CD4-positive, alpha-beta T cell (primary cell): ENCODE measurements at regions not wholly inside any gene's neighbourhood (a gene's known extent, or its start where the extent isn't known, plus 50 kb on each side); places are given as distances from the start of the nearest gene placed in this dataset.

ENCODE experiments used
- ATAC-seq: fragments of 200-7000 bp; cut with Tn5 transposase; one replicate; pipeline ENCODE4 v1.10.0; 2022; ENCODE audit warnings: mild to moderate bottlenecking; ENCODE audit not compliant: poor library complexity
- CTCF ChIA-PET: fragments of 350-600 bp; sonication (Branson Sonifier 250); formaldehyde crosslinking; loops from one replicate; lab custom pipeline; 2021; ENCODE audit warnings: antibody characterized with exemption, inconsistent platforms; lab: Charles Lee
- POLR2A ChIA-PET: fragments of 350-600 bp; sonication (Branson Sonifier 250); formaldehyde crosslinking; loops from one replicate; lab custom pipeline; 2021; ENCODE audit warnings: antibody characterized with exemption, inconsistent platforms; lab: Charles Lee
- DNase-seq, 14 experiments: peaks; one replicate each; pipeline ENCODE4 v3.0.0-alpha.2; 2013 to 2020; ENCODE audit warnings: mixed read lengths in 2 of 14
- H3K27ac ChIP-seq, 2 donors: one replicate each; pipeline versions ENCODE4 v1.5.1 to v1.7.0; 2013; ENCODE audit warnings: low read length in 2 of 2, low read depth in 1 of 2, mild to moderate bottlenecking in 1 of 2
- H3K27me3 ChIP-seq, 2 experiments: 1 replicate in 1 of 2; 2 replicates in 1 of 2; pipeline versions ENCODE4 v1.6.1 to v1.7.0; 2013; ENCODE audit warnings: low read length in 2 of 2, control low read depth in 1 of 2, mild to moderate bottlenecking in 1 of 2, moderate library complexity in 1 of 2; ENCODE audit not compliant: insufficient read depth in 2 of 2, control insufficient read depth in 1 of 2
- H3K36me3 ChIP-seq: one replicate; pipeline ENCODE4 v1.6.1; 2013; ENCODE audit warnings: low read length, control low read depth; ENCODE audit not compliant: insufficient read depth
- H3K4me1 ChIP-seq: one replicate; pipeline ENCODE4 v1.6.1; 2013; ENCODE audit warnings: low read length, control low read depth; ENCODE audit not compliant: insufficient read depth
- H3K4me3 ChIP-seq: one replicate; pipeline ENCODE4 v1.5.1; 2013; ENCODE audit warnings: mild to moderate bottlenecking, low read length, moderate library complexity
- H3K9me3 ChIP-seq, 2 experiments: 1 replicate in 1 of 2; 2 replicates in 1 of 2; pipeline versions ENCODE4 v1.6.1 to v1.7.0; 2013; ENCODE audit warnings: low read length in 2 of 2, mild to moderate bottlenecking in 2 of 2, control low read depth in 1 of 2, moderate library complexity in 1 of 2; ENCODE audit not compliant: control insufficient read depth in 1 of 2, insufficient read depth in 1 of 2
- H3K27ac Mint-ChIP-seq: one replicate; pipeline ENCODE4 v1.8.0; 2020; ENCODE audit warnings: mixed read lengths
- H3K27me3 Mint-ChIP-seq: one replicate; pipeline ENCODE4 v1.8.0; 2021; ENCODE audit warnings: mixed read lengths
- H3K36me3 Mint-ChIP-seq: one replicate; pipeline ENCODE4 v1.8.0; 2021; ENCODE audit warnings: low read depth, mixed read lengths
- H3K4me1 Mint-ChIP-seq: one replicate; pipeline ENCODE4 v1.8.0; 2021; ENCODE audit warnings: low read depth, mixed read lengths
- H3K4me3 Mint-ChIP-seq: one replicate; pipeline ENCODE4 v1.8.0; 2020; ENCODE audit warnings: mild to moderate bottlenecking, mixed read lengths
- H3K9me3 Mint-ChIP-seq: one replicate; pipeline ENCODE4 v1.8.0; 2020; ENCODE audit warnings: mixed read lengths
- intact Hi-C, 2 experiments: fragments of 100-400 bp; cut with DNase I in 1 of 2; cut with micrococcal nuclease in 1 of 2; formaldehyde crosslinking; loops; one replicate each; pipeline versions ENCODE4 v1.15.1 to v1.9.0; 2023 to 2025; cut with DNase I, micrococcal nuclease
- TF ChIP-seq, protein P1 (sequence below): fragments of 200-600 bp; IDR thresholded peaks from one replicate; pipeline ENCODE4 v1.8.0; 2022; ENCODE audit warnings: antibody characterized with exemption, mild to moderate bottlenecking

DNA sequence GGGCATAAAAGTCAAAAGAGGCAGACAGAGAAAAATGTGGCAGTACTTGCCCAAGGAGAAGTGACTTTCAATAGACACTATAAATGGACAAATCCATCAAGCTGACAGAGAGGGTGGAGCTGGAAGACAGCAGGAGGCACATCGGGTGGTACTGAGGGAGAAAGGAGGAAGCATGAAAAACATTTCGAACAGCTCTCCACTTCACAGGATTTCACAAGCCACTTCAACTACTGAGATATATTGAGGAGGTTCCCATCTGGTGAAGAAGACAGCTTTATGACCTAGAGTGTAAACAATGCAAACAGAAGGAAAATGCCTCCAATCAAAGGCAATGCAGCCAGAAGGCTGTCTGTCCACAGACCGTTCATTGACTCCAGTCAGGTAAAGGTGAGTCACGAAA lies 259.4 kb upstream of the ECI2 start:
- intact Hi-C loops, result no loop called here
- ATAC-seq (no peak), DNase-seq (no peak)
- Mint-ChIP-seq H3K4me1 (no peaks in the 10 kb centered on the region), H3K27me3 (peaks cover 16% of the 10 kb centered on the region), H3K9me3 (no peaks in the 10 kb centered on the region), H3K27ac (no peak overlapping the region), H3K36me3 (no peaks in the 10 kb centered on the region), H3K4me3 (no peak overlapping the region)
- H3K4me3 ChIP-seq, result no peak overlapping the region
- ChIA-PET POLR2A (no interaction called here), CTCF (no interaction called here)
- H3K4me1 ChIP-seq, result no peaks in the 10 kb centered on the region
- H3K9me3 ChIP-seq, result no peaks in the 10 kb centered on the region
- H3K27ac ChIP-seq, result no peak overlapping the region
- H3K27me3 ChIP-seq, result no peaks in the 10 kb centered on the region
- TF ChIP-seq, protein P1, sequence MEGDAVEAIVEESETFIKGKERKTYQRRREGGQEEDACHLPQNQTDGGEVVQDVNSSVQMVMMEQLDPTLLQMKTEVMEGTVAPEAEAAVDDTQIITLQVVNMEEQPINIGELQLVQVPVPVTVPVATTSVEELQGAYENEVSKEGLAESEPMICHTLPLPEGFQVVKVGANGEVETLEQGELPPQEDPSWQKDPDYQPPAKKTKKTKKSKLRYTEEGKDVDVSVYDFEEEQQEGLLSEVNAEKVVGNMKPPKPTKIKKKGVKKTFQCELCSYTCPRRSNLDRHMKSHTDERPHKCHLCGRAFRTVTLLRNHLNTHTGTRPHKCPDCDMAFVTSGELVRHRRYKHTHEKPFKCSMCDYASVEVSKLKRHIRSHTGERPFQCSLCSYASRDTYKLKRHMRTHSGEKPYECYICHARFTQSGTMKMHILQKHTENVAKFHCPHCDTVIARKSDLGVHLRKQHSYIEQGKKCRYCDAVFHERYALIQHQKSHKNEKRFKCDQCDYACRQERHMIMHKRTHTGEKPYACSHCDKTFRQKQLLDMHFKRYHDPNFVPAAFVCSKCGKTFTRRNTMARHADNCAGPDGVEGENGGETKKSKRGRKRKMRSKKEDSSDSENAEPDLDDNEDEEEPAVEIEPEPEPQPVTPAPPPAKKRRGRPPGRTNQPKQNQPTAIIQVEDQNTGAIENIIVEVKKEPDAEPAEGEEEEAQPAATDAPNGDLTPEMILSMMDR, result no peak
- no peaks in the 10 kb centered on the region for H3K36me3 ChIP-seq

DNA sequence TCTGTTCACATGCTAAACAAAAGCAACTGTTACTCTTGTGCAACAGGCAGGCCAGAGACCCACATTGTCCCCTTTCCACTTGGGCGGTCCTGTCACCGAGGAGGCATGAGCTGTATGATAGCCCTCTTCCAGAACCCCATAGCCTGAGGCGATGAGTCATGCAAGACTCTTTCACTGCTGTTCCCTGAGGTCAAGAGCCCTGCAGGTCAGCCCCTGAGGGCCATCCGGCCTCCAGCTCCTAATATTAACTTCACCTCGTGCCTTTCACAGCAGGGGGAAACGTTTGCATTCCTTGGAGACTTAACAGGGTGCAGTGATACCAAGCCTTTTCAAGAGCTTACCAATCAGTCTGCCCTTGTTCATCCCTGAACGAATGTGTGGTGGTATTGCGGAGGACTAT lies 253.3 kb upstream of the ECI2 start:
- H3K36me3 Mint-ChIP-seq, result no peaks in the 10 kb centered on the region
- TF ChIP-seq, protein P1, result no peak
- H3K27me3 Mint-ChIP-seq, result peaks cover 23% of the 10 kb centered on the region
- H3K4me3 Mint-ChIP-seq, result no peak overlapping the region
- ATAC-seq (no peak), DNase-seq (no peak)
- no peak overlapping the region for H3K4me3 ChIP-seq
- peaks cover 4% of the 10 kb centered on the region for H3K9me3 Mint-ChIP-seq
- no peaks in the 10 kb centered on the region for H3K36me3 ChIP-seq
- H3K4me1 Mint-ChIP-seq, result no peaks in the 10 kb centered on the region
- CTCF ChIA-PET, result no interaction called here
- no peak overlapping the region for H3K27ac Mint-ChIP-seq
- POLR2A ChIA-PET, result no interaction called here
- H3K27me3 ChIP-seq, result no peaks in the 10 kb centered on the region
- H3K9me3 ChIP-seq, result peaks cover 5 to 10% of the 10 kb centered on the region in 2 experiments
- H3K27ac ChIP-seq, result no peak overlapping the region
- H3K4me1 ChIP-seq, result no peaks in the 10 kb centered on the region
- intact Hi-C loops, result no loop called here

- no peak overlapping the region for H3K4me3 Mint-ChIP-seq
- H3K36me3 ChIP-seq, result no peaks in the 10 kb centered on the region
- POLR2A ChIA-PET, result no interaction called here
- no peak overlapping the region for H3K27ac Mint-ChIP-seq
- DNase-seq, result no peak
- peaks cover 10% of the 10 kb centered on the region for H3K9me3 Mint-ChIP-seq
- intact Hi-C loops, result no loop called here
- CTCF ChIA-PET, result no interaction called here
- ATAC-seq, result no peak
- no peak overlapping the region for H3K27ac ChIP-seq
- no peaks in the 10 kb centered on the region for H3K4me1 ChIP-seq
- no peak overlapping the region for H3K4me3 ChIP-seq
- TF ChIP-seq, protein P1, result no peak
- H3K4me1 Mint-ChIP-seq, result no peaks in the 10 kb centered on the region
- H3K27me3 Mint-ChIP-seq, result peaks cover 35% of the 10 kb centered on the region
- H3K36me3 Mint-ChIP-seq, result peaks cover 5% of the 10 kb centered on the region
- peaks cover 10 to 14% of the 10 kb centered on the region in 2 experiments for H3K9me3 ChIP-seq
- peaks cover 0 to 2% of the 10 kb centered on the region in 2 experiments for H3K27me3 ChIP-seq
Measured at GRCh38 chr6:4384656-4385055, 249.3 kb upstream of the ECI2 start.
